HepG2 (cell line): ENCODE measurements at regions not wholly inside any gene's neighbourhood (a gene's known extent, or its start where the extent isn't known, plus 50 kb on each side); places are given as distances from the start of the nearest gene placed in this dataset.

Experiments used
- ATAC-seq: fragments of 200-7000 bp; cut with Tn5 transposase; 3 replicates; pipeline ENCODE4 v1.9.1; 2020; ENCODE audit warnings: mild to moderate bottlenecking, moderate library complexity
- BruUV-seq: library from RNA; stranded (reverse); fragments of 400-500 nt; replicated peaks from 2 replicates; lab custom pipeline; 2021; lab: Mats Ljungman, UMichigan
- CTCF ChIA-PET: fragments of 300-600 bp; formaldehyde crosslinking; extraction: SDS; loops from one replicate; lab custom pipeline; 2021; ENCODE audit warnings: low total read pairs, inconsistent platforms, low intra/inter-chr PET ratio; lab: Yijun Ruan, JAX
- POLR2A ChIA-PET: fragments of 350-600 bp; sonication (Branson Sonifier 250); formaldehyde crosslinking; loops from one replicate; lab custom pipeline; 2020; ENCODE audit warnings: antibody characterized with exemption, inconsistent platforms; lab: Yijun Ruan, JAX
- DNase-seq: peaks from one replicate; pipeline ENCODE4 v3.0.0-alpha.2; 2015; ENCODE audit warnings: low spot score
- FAIRE-seq: peaks from 3 replicates; lab custom pipeline; 2011; peaks lifted over from hg19 to GRCh38; lab: Jason Lieb, UNC
- H2AFZ ChIP-seq: one replicate; pipeline ENCODE4 v1.6.1; 2011; ENCODE audit warnings: low read length, inconsistent platforms
- H3K27ac ChIP-seq: fragments of 300-600 bp; 3 replicates; pipeline ENCODE4 v1.8.0; 2011; ENCODE audit warnings: mixed run types, mild to moderate bottlenecking, mixed read lengths, low read length, inconsistent platforms; ENCODE audit not compliant: insufficient read depth; ENCODE audit errors: extremely low read length
- H3K27me3 ChIP-seq, 2 experiments: fragments of 200-600 bp in 1 of 2; 2 replicates in 1 of 2; 3 replicates in 1 of 2; pipeline versions ENCODE4 v1.6.0 to v1.8.0; 2011; ENCODE audit warnings: low read length in 2 of 2, mild to moderate bottlenecking in 2 of 2, moderate library complexity in 2 of 2, inconsistent platforms in 1 of 2; ENCODE audit not compliant: insufficient read depth in 2 of 2, control insufficient read depth in 1 of 2
- H3K36me3 ChIP-seq, 2 experiments: fragments of 200-600 bp in 1 of 2; replicated peaks in 1 of 2; 2 replicates in 1 of 2; 3 replicates in 1 of 2; pipeline versions ENCODE4 v1.5.1 to v1.8.0; 2011; ENCODE audit warnings: low read length in 2 of 2, inconsistent platforms in 1 of 2; ENCODE audit not compliant: insufficient read depth in 2 of 2, control insufficient read depth in 1 of 2
- H3K4me1 ChIP-seq: 2 replicates; pipeline ENCODE4 v1.5.1; 2012; ENCODE audit warnings: low read length, inconsistent platforms; ENCODE audit not compliant: insufficient read depth
- H3K4me2 ChIP-seq: 2 replicates; pipeline ENCODE4 v1.6.0; 2011; ENCODE audit warnings: low read depth, low read length, inconsistent platforms
- H3K4me3 ChIP-seq, 3 experiments: fragments of 200-600 bp in 1 of 3; sonication (generic), shearing (Covaris generic) in 1 of 3; replicated peaks in 1 of 3; 2 replicates each; pipeline ENCODE4 v1.5.1; 2011 to 2016; ENCODE audit warnings: low read length in 3 of 3, inconsistent platforms in 2 of 3, low read depth in 2 of 3, mild to moderate bottlenecking in 2 of 3, control low read depth in 1 of 3, mixed read lengths in 1 of 3; ENCODE audit not compliant: insufficient read depth in 1 of 3
- H3K79me2 ChIP-seq: one replicate; pipeline ENCODE4 v1.6.1; 2011; ENCODE audit warnings: low read length, inconsistent platforms; ENCODE audit not compliant: insufficient read depth
- H3K9ac ChIP-seq: 2 replicates; pipeline ENCODE4 v1.6.0; 2011; ENCODE audit warnings: mild to moderate bottlenecking, low read depth, low read length, inconsistent platforms; ENCODE audit not compliant: insufficient read depth
- H3K9me3 ChIP-seq: 2 replicates; pipeline ENCODE4 v1.5.1; 2012; ENCODE audit warnings: mild to moderate bottlenecking, low read length
- H4K20me1 ChIP-seq: 2 replicates; pipeline ENCODE4 v1.6.0; 2011; ENCODE audit warnings: inconsistent platforms, mild to moderate bottlenecking, low read length, moderate library complexity; ENCODE audit not compliant: insufficient read depth
- ATM ChIP-seq: fragments of 450-650 bp; IDR thresholded peaks from 2 replicates; pipeline ENCODE4 v1.7.1; 2017; ENCODE audit warnings: mild to moderate bottlenecking, borderline replicate concordance
- DNMT1 ChIP-seq: sonication (generic); formaldehyde crosslinking; IDR thresholded peaks from 2 replicates; pipeline ENCODE4 v1.5.1; 2020; ENCODE audit warnings: mild to moderate bottlenecking, missing genetic modification reagents
- HOXA7 ChIP-seq: sonication (generic); formaldehyde crosslinking; IDR thresholded peaks from 2 replicates; pipeline ENCODE4 v1.8.1; 2022; ENCODE audit warnings: mild to moderate bottlenecking, missing genetic modification reagents, moderate library complexity
- SP2 ChIP-seq: sonication (generic); formaldehyde crosslinking; IDR thresholded peaks from 2 replicates; pipeline ENCODE4 v1.5.1; 2020; ENCODE audit warnings: mild to moderate bottlenecking, missing genetic modification reagents
- ZBTB40 ChIP-seq, 2 experiments: fragments of 450-650 bp in 1 of 2; sonication (generic) in 1 of 2; formaldehyde crosslinking in 1 of 2; IDR thresholded peaks; 2 replicates each; pipeline versions ENCODE4 v1.6.1 to v1.8.0; 2016 to 2022; ENCODE audit warnings: antibody characterized with exemption in 1 of 2, mild to moderate bottlenecking in 1 of 2, missing genetic modification reagents in 1 of 2
- ZKSCAN5 ChIP-seq: sonication (generic); formaldehyde crosslinking; IDR thresholded peaks from 2 replicates; pipeline ENCODE4 v1.5.1; 2020; ENCODE audit warnings: mild to moderate bottlenecking, missing genetic modification reagents
- ZNF207 ChIP-seq: fragments of 450-650 bp; IDR thresholded peaks from 2 replicates; pipeline ENCODE4 v1.6.1; 2016; ENCODE audit warnings: antibody characterized with exemption, borderline replicate concordance
- ZNF329 ChIP-seq: sonication (generic); formaldehyde crosslinking; IDR thresholded peaks from 2 replicates; pipeline ENCODE4 v1.9.0; 2021; ENCODE audit warnings: low read depth, mild to moderate bottlenecking, missing genetic modification reagents
- ZNF691 ChIP-seq: sonication (generic); formaldehyde crosslinking; IDR thresholded peaks from 2 replicates; pipeline ENCODE4 v1.4.0; 2020; ENCODE audit warnings: missing genetic modification reagents, low read depth, mild to moderate bottlenecking, borderline replicate concordance
- ZNF878 ChIP-seq: sonication (generic); formaldehyde crosslinking; IDR thresholded peaks from 2 replicates; pipeline ENCODE4 v1.8.1; 2023; ENCODE audit warnings: mild to moderate bottlenecking, missing genetic modification reagents, moderate library complexity
- WGBS: methylation state at CpG from one replicate; pipeline ENCODE4 v1.1.6; 2017; ENCODE audit warnings: low lambda C conversion rate; 5-methylcytosine and 5-hydroxymethylcytosine counted together
- in situ Hi-C: cut with HindIII; loops from 2 replicates; pipeline ENCODE4 v1.10.0; 2017; ENCODE audit warnings: low pct_unique_long_range_greater_than_20kb; ENCODE audit not compliant: extremely low pct_ligation_motif_present
- intact Hi-C: fragments of 100-400 bp; cut with micrococcal nuclease; formaldehyde crosslinking; loops from one replicate; pipeline ENCODE4 v1.10.0; 2022; ENCODE audit not compliant: unreplicated experiment

- WGBS, result 44% methylated on average over 3 of the region's 3 CpGs
- FAIRE-seq (no peak), DNase-seq (no peak), ATAC-seq (no peak)
- no peak overlapping the region for H3K4me3 ChIP-seq
- no peak overlapping the region for H3K27ac ChIP-seq
- H2AFZ ChIP-seq, result no peak overlapping the region
- intact Hi-C loops, result no loop called here
- no peak overlapping the region for H3K4me2 ChIP-seq
- H3K9ac ChIP-seq, result no peak overlapping the region
- H3K4me1 ChIP-seq, result no peaks in the 10 kb centered on the region
- in situ Hi-C loops, result loop anchor here (25.0 kb wide), 1 partner anchor 96 kb away; no protein-coding TSS in a partner anchor
- H3K9me3 ChIP-seq, result no peaks in the 10 kb centered on the region
- H3K79me2 ChIP-seq, result no peaks in the 10 kb centered on the region
- no peaks in the 10 kb centered on the region for H3K27me3 ChIP-seq
- ChIA-PET CTCF (no interaction called here), POLR2A (no interaction called here)
- no peaks in the 10 kb centered on the region for H4K20me1 ChIP-seq
- BruUV-seq, result no TSS peak
- no peaks in the 10 kb centered on the region for H3K36me3 ChIP-seq
- no peak for TF ChIP-seq ZNF878 (CRISPR knock-in tag)
- TF ChIP-seq ZNF329 (CRISPR knock-in tag), result no peak
- no peak for TF ChIP-seq HOXA7 (CRISPR knock-in tag)
- no peak for TF ChIP-seq ATM
- TF ChIP-seq SP2 (CRISPR knock-in tag), result no peak
- no peak for TF ChIP-seq DNMT1 (CRISPR knock-in tag)
- no peak for TF ChIP-seq ZNF207
- TF ChIP-seq ZNF691 (CRISPR knock-in tag), result no peak
- TF ChIP-seq ZBTB40 (IDR thresholded peaks at IDR 0.05), result no peak
- no peak for TF ChIP-seq ZBTB40 (CRISPR knock-in tag; IDR thresholded peaks at IDR 0.05)
- TF ChIP-seq ZKSCAN5, result no peak
Observed at GRCh38 chr18:38933322-38933721, 1367.7 kb upstream of the CELF4 start.
